WTC11 (cell line): ENCODE measurements at regions not wholly inside any gene's neighbourhood (a gene's known extent, or its start where the extent isn't known, plus 50 kb on each side); places are given as distances from the start of the nearest gene placed in this dataset.

ENCODE experiments used
- ATAC-seq: fragments of 200-7000 bp; cut with Tn5 transposase; 2 replicates; pipeline ENCODE4 v1.10.0; 2021; ENCODE audit warnings: mild to moderate bottlenecking, moderate library complexity
- CTCF ChIA-PET: fragments of 300-600 bp; sonication (Branson Sonifier 250); formaldehyde crosslinking; loops from one replicate; lab custom pipeline; 2021; ENCODE audit warnings: antibody characterized with exemption; lab: Charles Lee
- POLR2A ChIA-PET: fragments of 350-600 bp; sonication (Branson Sonifier 250); formaldehyde crosslinking; loops from one replicate; lab custom pipeline; 2021; ENCODE audit warnings: antibody characterized with exemption; lab: Charles Lee
- DNase-seq: peaks from one replicate; pipeline ENCODE4 v3.0.0; 2021; ENCODE audit warnings: low spot score
- H3K27ac Mint-ChIP-seq: 2 replicates; pipeline ENCODE4 v1.8.0; 2021; ENCODE audit warnings: mixed read lengths
- H3K27me3 Mint-ChIP-seq: 2 replicates; pipeline ENCODE4 v1.8.0; 2021; ENCODE audit warnings: low read depth, mild to moderate bottlenecking, moderate library complexity, mixed read lengths
- H3K36me3 Mint-ChIP-seq: 2 replicates; pipeline ENCODE4 v1.8.0; 2021; ENCODE audit warnings: mixed read lengths
- H3K4me1 Mint-ChIP-seq: 2 replicates; pipeline ENCODE4 v1.8.0; 2022; ENCODE audit warnings: mixed read lengths
- H3K4me3 Mint-ChIP-seq: 2 replicates; pipeline ENCODE4 v1.8.0; 2021; ENCODE audit warnings: mild to moderate bottlenecking, moderate library complexity, mixed read lengths
- H3K9me3 Mint-ChIP-seq: 2 replicates; pipeline ENCODE4 v1.8.0; 2021; ENCODE audit warnings: mixed read lengths
- CREB1 ChIP-seq: sonication (generic); formaldehyde crosslinking; IDR thresholded peaks from 2 replicates; pipeline ENCODE4 v1.8.0; 2023; ENCODE audit warnings: mild to moderate bottlenecking, missing genetic modification reagents
- E2F4 ChIP-seq: sonication (generic); formaldehyde crosslinking; IDR thresholded peaks from 2 replicates; pipeline ENCODE4 v1.8.1; 2022; ENCODE audit warnings: low read depth, mild to moderate bottlenecking, moderate library complexity, missing genetic modification reagents, borderline replicate concordance
- E2F5 ChIP-seq: sonication (generic); formaldehyde crosslinking; IDR thresholded peaks from 2 replicates; pipeline ENCODE4 v1.8.1; 2022; ENCODE audit warnings: mild to moderate bottlenecking, moderate library complexity, missing genetic modification reagents
- ETV6 ChIP-seq: sonication (generic); formaldehyde crosslinking; IDR thresholded peaks from 2 replicates; pipeline ENCODE4 v1.8.1; 2022; ENCODE audit warnings: mild to moderate bottlenecking, missing genetic modification reagents
- JAZF1 ChIP-seq: fragments of 250-450 bp; sonication (Bioruptor Pico); IDR thresholded peaks from 2 replicates; pipeline ENCODE4 v1.9.0; 2021; ENCODE audit warnings: moderate library complexity, mild to moderate bottlenecking, inconsistent platforms
- JUN ChIP-seq: sonication (generic); formaldehyde crosslinking; IDR thresholded peaks from 2 replicates; pipeline ENCODE4 v1.8.0; 2023; ENCODE audit warnings: mild to moderate bottlenecking, missing genetic modification reagents
- NFE2L1 ChIP-seq: sonication (generic); formaldehyde crosslinking; IDR thresholded peaks from 2 replicates; pipeline ENCODE4 v1.8.1; 2023; ENCODE audit warnings: missing genetic modification reagents
- PREB ChIP-seq: sonication (generic); formaldehyde crosslinking; IDR thresholded peaks from 2 replicates; pipeline ENCODE4 v1.8.1; 2022; ENCODE audit warnings: mild to moderate bottlenecking, missing genetic modification reagents, moderate library complexity, borderline replicate concordance
- SP1 ChIP-seq: sonication (generic); formaldehyde crosslinking; conservative IDR thresholded peaks from 2 replicates; pipeline ENCODE4 v1.8.1; 2022; ENCODE audit warnings: missing genetic modification reagents
- ZBTB43 ChIP-seq: sonication (generic); formaldehyde crosslinking; IDR thresholded peaks from 2 replicates; pipeline ENCODE4 v1.8.1; 2023; ENCODE audit warnings: mild to moderate bottlenecking, missing genetic modification reagents
- ZNF232 ChIP-seq: sonication (generic); formaldehyde crosslinking; IDR thresholded peaks from 2 replicates; pipeline ENCODE4 v1.8.0; 2022; ENCODE audit warnings: mild to moderate bottlenecking, missing genetic modification reagents
- ZNF396 ChIP-seq: fragments of 250-450 bp; sonication (Bioruptor Pico); IDR thresholded peaks from 2 replicates; pipeline ENCODE4 v1.8.0; 2021; ENCODE audit warnings: mild to moderate bottlenecking, moderate library complexity, borderline replicate concordance
- ZNF425 ChIP-seq: fragments of 250-450 bp; sonication (Bioruptor Pico); conservative IDR thresholded peaks from 2 replicates; pipeline ENCODE4 v1.9.0; 2021; ENCODE audit warnings: mild to moderate bottlenecking

GRCh38 chr2:8456151-8457091 is 225.4 kb upstream of the ID2 start (continued):
- TF ChIP-seq ZNF425 (no peak), SP1 (CRISPR knock-in tag) (no peak), ETV6 (CRISPR knock-in tag) (no peak), JAZF1 (CRISPR knock-in tag) (no peak)

GRCh38 chr2:8457092-8457481 is 224.8 kb upstream of the ID2 start:
- Mint-ChIP-seq H3K9me3 (no peaks in the 10 kb centered on the region), H3K27ac (no peak overlapping the region), H3K4me3 (peak overlapping the region; percentile 52), H3K27me3 (no peaks in the 10 kb centered on the region), H3K4me1 (peaks cover 9% of the 10 kb centered on the region), H3K36me3 (no peaks in the 10 kb centered on the region)
- ChIA-PET CTCF (no interaction called here), POLR2A (no interaction called here)
- DNase-seq (no peak), ATAC-seq (peak; percentile 52)
- TF ChIP-seq CREB1 (no peak), NFE2L1 (CRISPR knock-in tag) (no peak), ZBTB43 (CRISPR knock-in tag) (no peak), JUN (CRISPR knock-in tag) (no peak)

GRCh38 chr2:8457699-8458502 is 224.0 kb upstream of the ID2 start:
- no peak for ATAC-seq
- H3K9me3 Mint-ChIP-seq: no peaks in the 10 kb centered on the region
- H3K36me3 Mint-ChIP-seq: no peaks in the 10 kb centered on the region
- H3K4me3 Mint-ChIP-seq: peak overlapping the region; percentile 52
- H3K27me3 Mint-ChIP-seq: no peaks in the 10 kb centered on the region; the same call in 1 of the 2 replicates
- POLR2A ChIA-PET: no interaction called here
- TF ChIP-seq ZNF232 (CRISPR knock-in tag) (no peak), E2F4 (CRISPR knock-in tag) (no peak), ZNF396 (CRISPR knock-in tag) (no peak), E2F5 (CRISPR knock-in tag) (no peak), PREB (CRISPR knock-in tag) (no peak)
- no peak for DNase-seq
- CTCF ChIA-PET: no interaction called here
- H3K4me1 Mint-ChIP-seq: peaks cover 9% of the 10 kb centered on the region
- no peak overlapping the region for H3K27ac Mint-ChIP-seq
